IMR-90 (cell line): ENCODE measurements at regions not wholly inside any gene's neighbourhood (a gene's known extent, or its start where the extent isn't known, plus 50 kb on each side); places are given as distances from the start of the nearest gene placed in this dataset.

Experiments used
- ATAC-seq: fragments of 200-7000 bp; cut with Tn5 transposase; 2 replicates; pipeline ENCODE4 v1.9.1; 2020; ENCODE audit warnings: low read depth, mild to moderate bottlenecking, moderate library complexity
- BruUV-seq: library from RNA; stranded (reverse); fragments of 400-500 nt; replicated peaks from 2 replicates; lab custom pipeline; 2021; lab: Mats Ljungman, UMichigan
- CTCF ChIA-PET: fragments of 300-600 bp; formaldehyde crosslinking; extraction: SDS; loops from one replicate; lab custom pipeline; 2021; ENCODE audit warnings: antibody characterized with exemption; lab: Yijun Ruan, JAX
- POLR2A ChIA-PET: fragments of 300-600 bp; sonication (Branson Sonifier 250); formaldehyde crosslinking; loops from one replicate; lab custom pipeline; 2022; ENCODE audit warnings: antibody characterized with exemption; ENCODE audit not compliant: unreplicated experiment; lab: Charles Lee
- DNase-seq: peaks from one replicate; pipeline ENCODE4 v3.0.0; 2013
- H2AFZ ChIP-seq: replicated peaks from 2 replicates; pipeline ENCODE3; 2013; ENCODE audit warnings: low read length, mild to moderate bottlenecking; ENCODE audit not compliant: poor library complexity
- H2AK5ac ChIP-seq: 2 replicates; pipeline ENCODE4 v1.6.1; 2013; ENCODE audit warnings: low read depth, low read length, inconsistent platforms
- H2AK9ac ChIP-seq: replicated peaks from 2 replicates; pipeline ENCODE3; 2013; ENCODE audit warnings: mild to moderate bottlenecking, low read depth, low read length, moderate library complexity; ENCODE audit not compliant: poor library complexity
- H2BK120ac ChIP-seq: 2 replicates; pipeline ENCODE4 v1.6.1; 2013; ENCODE audit warnings: low read depth, low read length, inconsistent platforms
- H2BK15ac ChIP-seq: 3 replicates; pipeline ENCODE4 v1.6.1; 2013; ENCODE audit warnings: low read depth, low read length, inconsistent platforms
- H2BK20ac ChIP-seq: 2 replicates; pipeline ENCODE4 v1.6.1; 2013; ENCODE audit warnings: low read depth, mild to moderate bottlenecking, inconsistent platforms, low read length, moderate library complexity
- H2BK5ac ChIP-seq: 2 replicates; pipeline ENCODE4 v1.6.1; 2013; ENCODE audit warnings: mild to moderate bottlenecking, low read depth, low read length, inconsistent platforms; ENCODE audit not compliant: poor library complexity, severe bottlenecking
- H3K14ac ChIP-seq: replicated peaks from 2 replicates; pipeline ENCODE4 v1.6.1; 2013; ENCODE audit warnings: low read depth, low read length, inconsistent platforms
- H3K18ac ChIP-seq: 2 replicates; pipeline ENCODE4 v1.6.1; 2013; ENCODE audit warnings: low read depth, low read length, control low read depth
- H3K23ac ChIP-seq: 2 replicates; pipeline ENCODE4 v1.6.1; 2013; ENCODE audit warnings: low read depth, low read length, inconsistent platforms
- H3K27ac ChIP-seq: 2 replicates; pipeline ENCODE4 v1.5.1; 2013; ENCODE audit warnings: mild to moderate bottlenecking, control low read depth, low read length; ENCODE audit not compliant: insufficient read depth
- H3K27me3 ChIP-seq: 2 replicates; pipeline ENCODE4 v1.6.1; 2013; ENCODE audit warnings: low read length; ENCODE audit not compliant: control insufficient read depth, insufficient read depth
- H3K36me3 ChIP-seq: 2 replicates; pipeline ENCODE4 v1.6.1; 2013; ENCODE audit warnings: low read length, mixed read lengths; ENCODE audit not compliant: control insufficient read depth, insufficient read depth
- H3K4ac ChIP-seq: 2 replicates; pipeline ENCODE4 v1.6.1; 2013; ENCODE audit warnings: low read depth, low read length, inconsistent platforms
- H3K4me1 ChIP-seq: 2 replicates; pipeline ENCODE4 v1.6.1; 2013; ENCODE audit warnings: low read length, mixed read lengths; ENCODE audit not compliant: control insufficient read depth, insufficient read depth
- H3K4me2 ChIP-seq: 2 replicates; pipeline ENCODE4 v1.6.1; 2013; ENCODE audit warnings: low read depth, mild to moderate bottlenecking, control low read depth, low read length, moderate library complexity
- H3K4me3 ChIP-seq: 2 replicates; pipeline ENCODE4 v1.5.1; 2013; ENCODE audit warnings: low read depth, mild to moderate bottlenecking, control low read depth, low read length, moderate library complexity; ENCODE audit not compliant: insufficient read depth
- H3K56ac ChIP-seq: 2 replicates; pipeline ENCODE4 v1.6.1; 2013; ENCODE audit warnings: low read length, inconsistent platforms; ENCODE audit not compliant: insufficient read depth; ENCODE audit errors: extremely low read depth
- H3K79me1 ChIP-seq, 2 experiments: 2 replicates each; pipeline ENCODE4 v1.6.1; 2013; ENCODE audit warnings: low read length in 2 of 2, inconsistent platforms in 1 of 2, low read depth in 1 of 2
- H3K9ac ChIP-seq: 2 replicates; pipeline ENCODE4 v1.6.1; 2013; ENCODE audit warnings: low read depth, low read length, control low read depth
- H3K9me1 ChIP-seq: 2 replicates; pipeline ENCODE4 v1.6.1; 2013; ENCODE audit warnings: low read length, inconsistent platforms; ENCODE audit not compliant: insufficient read depth
- H3K9me3 ChIP-seq: 2 replicates; pipeline ENCODE4 v1.6.1; 2013; ENCODE audit warnings: low read length; ENCODE audit not compliant: control insufficient read depth, insufficient read depth
- H4K20me1 ChIP-seq: 2 replicates; pipeline ENCODE4 v1.6.1; 2013; ENCODE audit warnings: low read length, inconsistent platforms; ENCODE audit not compliant: insufficient read depth
- H4K5ac ChIP-seq: 2 replicates; pipeline ENCODE4 v1.6.1; 2013; ENCODE audit warnings: mild to moderate bottlenecking, low read depth, low read length, control low read depth
- H4K8ac ChIP-seq, 2 experiments: 2 replicates each; pipeline ENCODE4 v1.6.1; 2013; ENCODE audit warnings: low read depth in 2 of 2, low read length in 2 of 2, control low read depth in 1 of 2, inconsistent platforms in 1 of 2
- H4K91ac ChIP-seq: 2 replicates; pipeline ENCODE4 v1.6.1; 2013; ENCODE audit warnings: low read depth, low read length, inconsistent platforms; ENCODE audit not compliant: insufficient read depth
- MXI1 ChIP-seq: IDR thresholded peaks from 2 replicates; pipeline ENCODE4 v1.6.1; 2012; ENCODE audit warnings: low read depth, mild to moderate bottlenecking, low read length, moderate library complexity, borderline replicate concordance
- RCOR1 ChIP-seq: IDR thresholded peaks from 2 replicates; pipeline ENCODE4 v1.6.1; 2012; ENCODE audit warnings: mild to moderate bottlenecking, low read length, improper control_type of control experiment; ENCODE audit not compliant: insufficient replicate concordance
- dilution Hi-C: fragments of 300-500 bp; cut with HindIII; formaldehyde crosslinking; loops from one replicate; pipeline ENCODE4 v1.14.3; 2018; ENCODE audit warnings: low sequenced_read_pairs; ENCODE audit not compliant: unreplicated experiment
- in situ Hi-C: fragments of 300-500 bp; cut with MboI; formaldehyde crosslinking; loops from 3 replicates; pipeline ENCODE4 v1.14.3; 2019; ENCODE audit warnings: low sequenced_read_pairs, inconsistent platforms, mixed read lengths
- intact Hi-C: fragments of 100-400 bp; cut with micrococcal nuclease; formaldehyde crosslinking; loops from 2 replicates; pipeline ENCODE4 v1.10.0; 2022

GRCh38 chrX:67436867-67437266, 107.0 kb upstream of the AR start:
- no peak overlapping the region for H2BK5ac ChIP-seq
- H3K18ac ChIP-seq: no peak overlapping the region
- H3K79me1 ChIP-seq: no peaks in the 10 kb centered on the region
- dilution Hi-C loops (no loop called here), in situ Hi-C loops (no loop called here), intact Hi-C loops (no loop called here)
- H3K4me2 ChIP-seq: no peak overlapping the region
- ChIA-PET POLR2A (no interaction called here), CTCF (no interaction called here)
- H2BK120ac ChIP-seq: no peak overlapping the region
- TF ChIP-seq RCOR1 (no peak), MXI1 (no peak)
- no peak overlapping the region for H3K9ac ChIP-seq
- no peak overlapping the region for H2AK9ac ChIP-seq
- H4K5ac ChIP-seq: no peak overlapping the region
- no peaks in the 10 kb centered on the region for H4K20me1 ChIP-seq
- H4K8ac ChIP-seq: no peak overlapping the region
- ATAC-seq (no peak), DNase-seq (no peak)
- no peak overlapping the region for H3K4ac ChIP-seq
- no peak overlapping the region for H3K56ac ChIP-seq
- no peak overlapping the region for H2AK5ac ChIP-seq
- no peak overlapping the region for H2BK20ac ChIP-seq
- no peaks in the 10 kb centered on the region for H3K27me3 ChIP-seq
- no peak overlapping the region for H3K27ac ChIP-seq
- no peak overlapping the region for H4K91ac ChIP-seq
- H3K4me3 ChIP-seq: no peak overlapping the region
- H3K23ac ChIP-seq: no peak overlapping the region
- no peaks in the 10 kb centered on the region for H3K4me1 ChIP-seq
- H3K36me3 ChIP-seq: no peaks in the 10 kb centered on the region
- no peaks in the 10 kb centered on the region for H3K9me3 ChIP-seq
- no peak overlapping the region for H2AFZ ChIP-seq
- no peaks in the 10 kb centered on the region for H3K9me1 ChIP-seq
- no peak overlapping the region for H2BK15ac ChIP-seq
- BruUV-seq: no TSS peak
- no peak overlapping the region for H3K14ac ChIP-seq
